ENCODE measurements at regions not wholly inside any gene's neighbourhood (a gene's known extent, or its start where the extent isn't known, plus 50 kb on each side); places are given as distances from the start of the nearest gene placed in this dataset.

DNA sequence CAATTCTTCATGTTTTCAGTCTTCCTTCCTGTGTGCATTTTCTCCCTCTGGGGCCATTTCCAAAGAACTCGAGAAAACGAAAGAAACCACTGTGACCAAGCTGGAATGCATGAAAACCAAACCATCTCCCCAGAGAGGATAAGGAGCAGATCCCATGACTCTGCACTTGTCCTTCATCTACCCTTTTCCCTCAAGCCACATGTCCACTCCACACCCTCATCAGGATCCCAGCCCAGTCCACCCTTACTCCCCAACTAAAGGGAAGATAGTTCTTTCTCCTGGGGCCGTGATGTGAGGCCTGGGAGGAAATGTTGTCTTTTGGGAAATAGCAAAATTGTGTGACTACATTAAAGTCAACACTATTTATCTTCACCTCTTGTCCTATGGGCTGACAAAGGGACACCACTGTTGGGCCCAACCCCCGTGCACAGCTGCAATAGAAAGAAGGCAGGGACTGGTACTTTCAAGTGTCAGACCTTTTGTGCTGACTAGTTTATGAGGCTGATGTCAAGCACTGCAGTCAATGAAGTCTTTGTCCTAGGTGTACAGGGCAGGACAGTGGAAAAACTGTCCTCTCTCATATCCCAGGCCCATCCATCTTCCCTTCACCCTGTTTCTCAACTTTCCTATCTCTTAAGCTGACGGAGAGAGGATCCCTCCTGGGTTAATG lies 487.1 kb upstream of the NR2F2 start:
- no peak for DNase-seq
- Mint-ChIP-seq H3K27me3 (no peaks in the 10 kb centered on the region), H3K36me3 (ENCODE audit: low read depth) (no peaks in the 10 kb centered on the region), H3K4me3 (no peak overlapping the region), H3K4me1 (ENCODE audit: low read depth) (peaks cover 37% of the 10 kb centered on the region), H3K27ac (no peak overlapping the region), H3K9me3 (no peaks in the 10 kb centered on the region)

DNA sequence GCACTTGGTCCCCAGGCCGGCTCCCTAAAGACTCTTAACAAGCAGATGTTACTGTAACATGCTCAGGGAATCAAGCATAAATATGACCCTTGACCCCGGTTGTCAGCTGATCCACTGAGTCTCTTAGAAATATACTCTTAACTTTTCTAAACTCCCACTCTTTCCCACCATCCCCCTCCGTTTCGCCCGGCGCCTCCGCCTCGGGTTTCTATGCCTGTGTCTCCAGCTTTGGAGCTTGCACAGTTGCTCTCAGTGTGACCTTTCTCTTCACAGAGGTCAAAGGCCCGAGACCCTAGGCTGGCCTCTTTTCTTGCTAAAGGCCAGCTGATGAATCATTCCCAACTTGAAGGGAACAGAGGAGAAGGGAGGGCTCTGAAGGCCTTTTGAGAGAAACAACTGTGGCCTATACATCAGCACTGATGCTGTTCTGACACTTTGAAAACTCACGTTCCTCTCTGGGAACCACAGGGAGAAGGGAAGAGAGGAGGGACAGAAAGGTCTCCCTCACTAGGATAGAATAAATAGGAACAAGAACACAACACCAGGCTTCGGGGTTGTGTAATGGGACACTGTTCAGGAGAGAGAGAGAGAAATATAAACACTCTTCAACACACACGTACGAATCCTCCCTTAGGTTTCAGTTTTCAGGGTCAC lies 484.5 kb upstream of the NR2F2 start:
- peaks cover 11% of the 10 kb centered on the region for H3K4me1 Mint-ChIP-seq (ENCODE audit: low read depth)
- no peaks in the 10 kb centered on the region for H3K9me3 Mint-ChIP-seq
- H3K27ac Mint-ChIP-seq, result no peak overlapping the region
- DNase-seq, result no peak
- H3K36me3 Mint-ChIP-seq (ENCODE audit: low read depth), result no peaks in the 10 kb centered on the region
- H3K27me3 Mint-ChIP-seq, result peaks cover 2% of the 10 kb centered on the region
- no peak overlapping the region for H3K4me3 Mint-ChIP-seq

DNA sequence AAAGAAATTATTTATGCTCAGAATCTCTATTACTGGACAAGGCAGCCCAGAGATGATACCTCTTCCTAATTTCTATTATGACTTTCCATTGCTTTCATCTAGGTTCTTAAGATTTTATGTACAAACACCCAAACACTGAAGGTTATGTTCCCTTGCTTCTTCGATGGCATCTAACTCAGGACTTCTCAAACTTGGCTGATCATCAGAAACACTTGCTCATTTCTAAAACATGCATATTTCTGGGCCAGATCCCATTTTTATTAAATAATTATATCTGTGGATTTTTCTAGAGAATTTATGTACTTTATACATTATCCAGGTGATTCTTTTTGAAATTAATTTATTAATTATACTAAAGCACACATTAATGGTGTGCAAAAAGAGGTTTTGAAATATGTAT lies 482.4 kb upstream of the NR2F2 start:
- H3K27me3 Mint-ChIP-seq, result peaks cover 2% of the 10 kb centered on the region
- peaks cover 2% of the 10 kb centered on the region for H3K4me1 Mint-ChIP-seq (ENCODE audit: low read depth)
- no peak for DNase-seq
- no peaks in the 10 kb centered on the region for H3K9me3 Mint-ChIP-seq
- H3K36me3 Mint-ChIP-seq (ENCODE audit: low read depth), result no peaks in the 10 kb centered on the region
- H3K4me3 Mint-ChIP-seq, result no peak overlapping the region
- H3K27ac Mint-ChIP-seq, result no peak overlapping the region

DNA sequence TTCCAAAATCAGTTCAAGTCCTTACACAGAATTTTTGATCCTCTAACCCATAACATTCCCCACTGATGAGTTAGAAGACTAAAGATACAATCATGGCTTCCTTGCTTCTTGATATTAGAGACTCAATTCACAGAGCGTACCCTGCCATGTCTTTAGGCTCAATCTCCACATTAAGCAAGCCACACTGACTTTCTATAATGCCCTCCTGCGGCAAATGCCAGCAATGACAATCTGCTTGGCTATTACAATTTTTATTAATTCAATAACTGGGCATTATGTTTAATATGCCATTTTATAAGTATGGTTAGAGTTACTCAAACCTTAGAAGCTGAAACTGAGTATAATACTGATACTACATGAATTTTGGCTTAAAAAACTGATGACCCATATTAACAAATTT lies 479.7 kb upstream of the NR2F2 start:
- Mint-ChIP-seq H3K4me3 (no peak overlapping the region), H3K4me1 (ENCODE audit: low read depth) (no peaks in the 10 kb centered on the region), H3K27ac (no peak overlapping the region), H3K27me3 (peaks cover 7% of the 10 kb centered on the region), H3K9me3 (no peaks in the 10 kb centered on the region), H3K36me3 (ENCODE audit: low read depth) (no peaks in the 10 kb centered on the region)
- DNase-seq, result no peak

DNA sequence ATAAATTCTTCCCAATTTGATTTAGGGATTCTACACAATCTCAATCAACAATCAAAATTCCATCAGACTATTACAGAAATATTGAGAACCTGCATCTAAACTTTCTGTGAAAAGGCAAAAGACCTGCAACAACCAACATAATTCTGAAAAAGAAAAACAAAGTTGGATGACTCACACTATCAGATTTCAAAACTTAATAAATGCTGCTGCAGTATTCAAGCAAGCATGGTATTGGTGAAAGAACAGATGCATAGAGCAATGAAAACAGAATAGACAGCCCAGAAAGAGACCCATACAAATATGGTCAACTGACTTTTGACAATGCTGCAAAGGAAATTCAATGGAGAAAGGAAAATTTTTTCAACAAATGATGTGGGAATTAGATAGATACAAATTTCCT lies 477.1 kb upstream of the NR2F2 start:
- no peak overlapping the region for H3K27ac Mint-ChIP-seq
- H3K4me1 Mint-ChIP-seq (ENCODE audit: low read depth), result no peaks in the 10 kb centered on the region
- H3K27me3 Mint-ChIP-seq, result peaks cover 7% of the 10 kb centered on the region
- no peaks in the 10 kb centered on the region for H3K36me3 Mint-ChIP-seq (ENCODE audit: low read depth)
- H3K4me3 Mint-ChIP-seq, result no peak overlapping the region
- no peak for DNase-seq
- no peaks in the 10 kb centered on the region for H3K9me3 Mint-ChIP-seq

DNA sequence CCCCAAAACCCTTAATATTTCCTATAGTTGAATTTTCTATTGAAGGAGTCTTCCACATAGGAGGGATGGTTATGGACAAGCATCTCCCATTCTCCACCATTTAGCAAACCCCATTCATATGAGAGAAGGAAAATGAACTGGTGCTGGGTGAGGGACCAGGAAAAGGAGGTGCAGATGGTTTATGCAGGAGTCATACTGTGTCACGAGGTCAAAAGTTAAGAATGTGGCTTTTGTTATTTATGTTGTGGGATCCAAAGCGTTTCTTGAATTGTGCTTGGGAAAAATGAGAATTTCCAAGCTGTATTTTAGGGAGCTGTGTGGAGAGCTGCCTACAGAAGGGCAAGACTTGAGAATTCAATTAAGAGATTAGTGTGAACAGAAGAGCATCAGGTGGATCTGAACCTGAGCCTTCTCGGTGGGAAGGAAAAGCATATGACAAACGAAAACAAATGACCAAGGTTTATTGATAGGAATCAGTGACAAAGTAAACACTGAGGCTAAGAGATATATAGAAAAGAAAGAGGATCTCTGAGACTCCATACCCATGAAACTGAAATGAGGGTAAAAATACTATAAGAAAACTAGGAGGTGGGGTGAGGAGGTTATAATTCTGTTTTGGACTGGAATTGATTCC lies 473.3 kb upstream of the NR2F2 start:
- DNase-seq, result no peak
- Mint-ChIP-seq H3K27ac (no peak overlapping the region), H3K27me3 (peaks cover 4% of the 10 kb centered on the region)

DNA sequence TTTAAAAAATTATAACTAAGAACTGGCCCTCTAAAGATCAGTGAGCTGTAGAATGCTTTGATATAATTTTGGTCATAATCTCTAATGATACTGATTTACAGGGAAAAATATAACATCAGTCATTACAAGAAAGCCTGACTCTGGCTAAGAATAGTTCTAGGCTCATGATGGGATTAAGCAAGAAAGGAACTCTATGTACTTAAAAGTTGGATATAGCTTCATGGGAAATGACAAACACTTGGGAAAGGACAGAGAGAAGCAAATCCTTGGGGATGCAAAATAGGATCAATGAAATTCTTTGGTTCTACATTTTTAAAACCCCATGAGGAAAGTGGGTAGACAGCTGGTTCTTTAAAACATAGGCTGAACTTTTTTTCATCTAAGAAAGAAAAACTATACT lies 472.7 kb upstream of the NR2F2 start:
- peaks cover 4% of the 10 kb centered on the region for H3K27me3 Mint-ChIP-seq

More for the DNA sequence above, 473.3 kb upstream of the NR2F2 start:
- H3K4me1 Mint-ChIP-seq (ENCODE audit: low read depth), result no peaks in the 10 kb centered on the region
- no peak overlapping the region for H3K4me3 Mint-ChIP-seq
- no peaks in the 10 kb centered on the region for H3K9me3 Mint-ChIP-seq
- no peaks in the 10 kb centered on the region for H3K36me3 Mint-ChIP-seq (ENCODE audit: low read depth)

DNA sequence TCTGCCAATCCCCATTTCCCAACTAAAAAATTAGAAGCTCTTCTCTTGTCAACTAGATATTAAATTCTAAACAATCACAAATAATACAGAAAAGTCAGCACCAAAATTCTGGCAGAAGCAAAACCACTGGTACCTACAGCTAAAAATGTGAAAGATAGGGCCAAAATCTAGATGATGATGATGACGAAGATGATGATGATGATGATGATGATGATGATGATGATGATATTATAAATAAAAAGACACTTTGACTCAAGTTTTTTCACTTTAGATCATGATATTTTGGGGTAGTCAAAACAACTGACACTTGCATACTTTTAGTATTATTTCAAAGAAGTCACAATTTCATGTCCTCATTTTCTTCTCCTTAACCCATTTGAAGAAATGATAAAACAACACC lies 470.1 kb upstream of the NR2F2 start:
- no peaks in the 10 kb centered on the region for H3K27me3 Mint-ChIP-seq
- peaks cover 4% of the 10 kb centered on the region for H3K4me1 Mint-ChIP-seq (ENCODE audit: low read depth)
- H3K27ac Mint-ChIP-seq, result no peak overlapping the region
- H3K4me3 Mint-ChIP-seq, result no peak overlapping the region
- no peak for DNase-seq
- H3K9me3 Mint-ChIP-seq, result no peaks in the 10 kb centered on the region
- no peaks in the 10 kb centered on the region for H3K36me3 Mint-ChIP-seq (ENCODE audit: low read depth)

More for the DNA sequence above, 472.7 kb upstream of the NR2F2 start:
- Mint-ChIP-seq H3K9me3 (no peaks in the 10 kb centered on the region), H3K27ac (no peak overlapping the region), H3K4me3 (no peak overlapping the region), H3K4me1 (ENCODE audit: low read depth) (no peaks in the 10 kb centered on the region), H3K36me3 (ENCODE audit: low read depth) (no peaks in the 10 kb centered on the region)
- no peak for DNase-seq

DNA sequence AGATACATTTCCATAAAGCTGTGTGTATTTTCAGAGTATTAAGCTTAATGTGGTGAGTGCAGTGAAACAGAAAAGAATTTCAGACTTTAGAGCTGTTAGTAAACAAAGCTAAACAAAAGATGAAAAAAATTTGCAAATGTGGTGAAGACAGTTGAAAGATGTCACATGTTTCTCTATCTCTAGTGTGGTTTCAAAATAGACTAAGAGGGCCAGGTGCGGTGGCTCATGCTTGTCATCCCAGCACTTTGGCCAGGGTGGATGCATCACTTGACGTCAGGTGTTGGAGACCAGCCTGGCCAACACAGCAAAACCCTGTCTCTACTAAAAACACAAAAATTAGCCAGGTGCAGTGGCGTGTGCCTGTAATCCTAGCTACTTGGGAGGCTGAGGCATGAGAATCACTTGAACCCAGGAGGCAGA lies 466.0 kb upstream of the NR2F2 start:
- DNase-seq, result no peak
- Mint-ChIP-seq H3K36me3 (ENCODE audit: low read depth) (no peaks in the 10 kb centered on the region), H3K27me3 (no peaks in the 10 kb centered on the region), H3K4me3 (no peak overlapping the region), H3K4me1 (ENCODE audit: low read depth) (peaks cover 9% of the 10 kb centered on the region), H3K9me3 (no peaks in the 10 kb centered on the region), H3K27ac (no peak overlapping the region)

DNA sequence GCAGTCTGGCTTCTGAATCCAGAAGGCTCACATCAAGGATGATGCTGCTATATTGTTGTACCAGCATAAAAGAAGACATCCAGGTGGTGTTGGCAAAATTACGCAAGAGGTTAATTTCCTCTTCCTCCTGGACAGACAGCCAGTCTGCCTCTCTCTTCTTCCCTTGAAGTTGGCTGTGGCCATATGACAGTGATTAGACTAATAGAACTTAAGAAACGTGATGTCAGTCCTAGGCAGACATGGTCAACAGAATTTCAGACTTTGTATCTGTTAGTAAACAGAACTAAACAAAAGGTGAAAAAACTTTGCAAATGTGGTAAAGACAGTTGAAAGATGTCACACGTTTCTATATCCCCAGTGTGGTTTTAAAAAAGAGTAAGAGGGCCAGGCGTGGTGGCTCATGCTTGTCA lies 465.2 kb upstream of the NR2F2 start:
- no peaks in the 10 kb centered on the region for H3K27me3 Mint-ChIP-seq
- no peaks in the 10 kb centered on the region for H3K9me3 Mint-ChIP-seq
- no peaks in the 10 kb centered on the region for H3K36me3 Mint-ChIP-seq (ENCODE audit: low read depth)
- DNase-seq, result no peak
- no peak overlapping the region for H3K27ac Mint-ChIP-seq
- H3K4me3 Mint-ChIP-seq, result no peak overlapping the region
- peaks cover 18% of the 10 kb centered on the region for H3K4me1 Mint-ChIP-seq (ENCODE audit: low read depth)

DNA sequence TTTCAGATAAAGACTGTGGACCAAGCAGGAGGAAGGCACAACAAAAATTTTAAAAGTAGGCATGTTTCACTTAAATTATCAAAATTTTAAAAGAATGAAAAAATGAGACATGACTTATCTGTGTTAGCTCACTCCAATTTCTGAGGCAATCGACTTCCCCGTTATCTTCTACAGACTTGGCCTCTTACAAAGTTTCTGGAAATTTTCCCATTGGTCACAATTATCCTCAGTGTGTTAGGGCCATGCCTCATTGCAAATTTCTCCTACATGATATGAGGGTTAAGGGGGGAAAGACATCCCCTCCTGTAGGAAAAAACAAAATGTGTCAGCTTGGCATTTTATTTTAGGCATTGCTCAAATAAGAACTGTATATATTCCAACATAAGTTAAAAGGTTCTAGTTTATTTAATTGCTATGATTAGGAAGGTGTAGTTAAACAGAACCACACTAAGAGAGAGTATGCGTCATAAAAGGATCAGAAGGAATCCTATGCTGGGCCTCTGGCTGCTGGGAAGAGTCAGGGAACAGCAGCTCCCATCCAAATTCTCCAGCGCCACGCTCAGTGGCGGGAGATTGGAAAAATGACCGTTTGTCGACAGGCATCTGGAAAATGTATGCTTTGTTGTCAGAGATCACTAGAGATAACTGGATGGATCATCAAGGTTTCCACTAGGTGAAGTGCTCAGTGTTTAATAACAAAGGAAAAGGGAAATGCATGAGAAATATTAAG lies 463.6 kb upstream of the NR2F2 start:
- H3K27ac Mint-ChIP-seq, result no peak overlapping the region
- no peaks in the 10 kb centered on the region for H3K36me3 Mint-ChIP-seq (ENCODE audit: low read depth)
- H3K4me3 Mint-ChIP-seq, result no peak overlapping the region
- peaks cover 18% of the 10 kb centered on the region for H3K4me1 Mint-ChIP-seq (ENCODE audit: low read depth)
- H3K27me3 Mint-ChIP-seq, result no peaks in the 10 kb centered on the region
- peaks cover under 1% of the 10 kb centered on the region for H3K9me3 Mint-ChIP-seq
- no peak for DNase-seq

DNA sequence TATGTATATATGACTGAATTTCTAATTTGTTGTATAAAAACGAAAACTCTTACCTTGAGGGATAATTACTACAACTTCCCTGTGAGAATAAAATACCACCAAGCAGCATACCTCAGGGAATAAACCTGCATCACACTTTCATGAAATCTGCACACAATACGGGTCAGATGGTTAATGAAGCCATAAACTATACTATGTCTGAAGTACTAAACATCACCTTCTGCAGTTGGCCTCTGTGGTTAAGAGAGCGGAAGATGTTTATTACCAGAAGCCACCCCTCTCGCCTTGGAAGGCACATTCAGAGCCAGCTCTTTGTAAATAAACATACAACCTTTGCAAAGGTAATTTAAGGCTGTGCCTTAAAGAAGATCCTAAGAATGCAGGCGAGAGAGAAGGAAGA lies 462.1 kb upstream of the NR2F2 start:
- H3K36me3 Mint-ChIP-seq (ENCODE audit: low read depth), result no peaks in the 10 kb centered on the region
- peaks cover 2% of the 10 kb centered on the region for H3K9me3 Mint-ChIP-seq
- DNase-seq, result no peak
- H3K4me3 Mint-ChIP-seq, result no peak overlapping the region
- no peaks in the 10 kb centered on the region for H3K27me3 Mint-ChIP-seq
- no peak overlapping the region for H3K27ac Mint-ChIP-seq
- peaks cover 18% of the 10 kb centered on the region for H3K4me1 Mint-ChIP-seq (ENCODE audit: low read depth)

DNA sequence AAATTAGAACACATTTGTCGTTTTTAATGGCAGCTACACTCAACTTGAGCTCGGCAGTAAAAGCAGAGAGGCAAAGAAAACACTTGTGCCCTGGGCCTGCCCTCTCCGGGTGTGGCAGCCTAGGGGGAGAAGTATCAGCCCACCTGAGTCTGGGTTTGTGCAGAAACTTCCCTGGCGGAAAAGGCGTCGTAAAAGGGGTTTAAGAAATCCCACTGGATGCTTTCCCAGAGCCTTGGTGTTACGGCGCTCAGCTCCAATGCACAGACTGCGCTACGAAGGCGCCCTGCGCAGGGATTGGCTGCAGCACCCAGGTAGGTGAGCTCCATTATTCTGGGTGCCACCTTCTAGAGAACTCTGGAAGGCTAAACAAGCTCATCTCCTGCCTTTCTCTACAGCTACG lies 461.5 kb upstream of the NR2F2 start:
- Mint-ChIP-seq H3K4me3 (no peak overlapping the region), H3K9me3 (peaks cover 2% of the 10 kb centered on the region), H3K27ac (no peak overlapping the region), H3K36me3 (ENCODE audit: low read depth) (no peaks in the 10 kb centered on the region), H3K4me1 (ENCODE audit: low read depth) (peaks cover 18% of the 10 kb centered on the region), H3K27me3 (no peaks in the 10 kb centered on the region)
- no peak for DNase-seq

DNA sequence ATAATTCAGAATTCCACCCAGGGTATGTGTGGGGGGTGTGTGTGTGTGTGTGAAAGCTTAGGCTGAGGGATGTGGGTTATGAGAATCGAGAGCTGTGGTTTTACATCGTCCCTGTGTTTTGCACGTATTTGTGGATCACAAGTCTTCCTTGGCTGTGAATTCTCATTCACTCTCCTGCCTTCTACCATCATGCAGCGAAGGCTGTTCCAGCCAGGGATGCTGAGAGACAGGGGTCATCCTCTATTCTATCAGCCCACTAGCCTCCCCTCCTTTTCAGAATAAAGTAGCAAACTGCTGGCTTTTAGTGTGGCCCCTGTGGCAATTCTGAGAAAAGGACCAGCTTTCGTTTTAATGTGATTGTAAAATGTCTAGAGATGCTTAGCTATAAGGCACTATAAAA lies 460.6 kb upstream of the NR2F2 start:
- Mint-ChIP-seq H3K36me3 (ENCODE audit: low read depth) (no peaks in the 10 kb centered on the region), H3K27ac (no peak overlapping the region), H3K4me1 (ENCODE audit: low read depth) (peaks cover 19% of the 10 kb centered on the region), H3K9me3 (peaks cover 2% of the 10 kb centered on the region), H3K4me3 (no peak overlapping the region), H3K27me3 (no peaks in the 10 kb centered on the region)
- DNase-seq, result no peak

DNA sequence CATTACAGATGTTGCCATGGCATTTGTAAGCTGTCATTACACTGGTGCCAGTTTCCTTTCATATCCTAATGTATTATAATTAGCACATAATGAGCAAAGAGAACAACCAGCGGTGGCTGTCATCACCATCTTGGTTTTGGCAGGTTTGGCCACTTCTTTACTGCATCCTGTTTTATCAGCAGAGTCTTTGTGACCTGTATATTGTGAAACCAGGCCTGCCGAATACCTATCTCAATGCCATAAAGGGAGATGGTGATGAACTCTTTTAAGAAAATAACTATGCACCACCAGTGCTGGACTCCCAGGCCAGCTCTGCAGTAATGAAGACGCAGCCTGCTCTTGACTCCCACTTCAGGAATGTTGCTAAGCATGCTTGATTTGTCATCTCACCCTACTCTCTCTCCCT lies 458.1 kb upstream of the NR2F2 start:
- Mint-ChIP-seq H3K36me3 (ENCODE audit: low read depth) (no peaks in the 10 kb centered on the region), H3K27me3 (no peaks in the 10 kb centered on the region), H3K27ac (no peak overlapping the region), H3K4me1 (ENCODE audit: low read depth) (peaks cover 26% of the 10 kb centered on the region), H3K9me3 (peaks cover 2% of the 10 kb centered on the region), H3K4me3 (no peak overlapping the region)
- no peak for DNase-seq
